ENCODE measurements at regions not wholly inside any gene's neighbourhood (a gene's known extent, or its start where the extent isn't known, plus 50 kb on each side); places are given as distances from the start of the nearest gene placed in this dataset.

GRCh38 chr3:194237110-194237509 is 101.2 kb downstream of the HES1 start:
- H3K4me2 ChIP-seq (ENCODE audit: insufficient read depth, insufficient read length, low read length) = no peak overlapping the region
- H2AFZ ChIP-seq (ENCODE audit: low read length) = no peak overlapping the region
- no peaks in the 10 kb centered on the region for H3K79me1 ChIP-seq (ENCODE audit: insufficient read depth, low read depth, low read length, poor library complexity, severe bottlenecking)
- no peaks in the 10 kb centered on the region for H3K23me2 ChIP-seq (ENCODE audit: insufficient read length, low read depth, low read length, poor library complexity, severe bottlenecking)
- H3K4me1 ChIP-seq (ENCODE audit: insufficient read depth, low read length) = peaks cover 1% of the 10 kb centered on the region; the same call in 1 of the 2 replicates
- H2BK120ac ChIP-seq (ENCODE audit: low read depth, low read length, poor library complexity, severe bottlenecking) = no peak overlapping the region
- H2BK12ac ChIP-seq (ENCODE audit: insufficient read length, low read depth, low read length) = no peak overlapping the region
- no peak for DNase-seq
- H3K27me3 Mint-ChIP-seq (ENCODE audit: low read depth) = no peaks in the 10 kb centered on the region
- no peaks in the 10 kb centered on the region for H4K20me1 ChIP-seq (ENCODE audit: control insufficient read depth, insufficient read depth, insufficient read length)
- no peak overlapping the region for H3K9ac ChIP-seq (ENCODE audit: extremely low read depth, insufficient read length, low read length)
- H3K9me3 Mint-ChIP-seq = no peaks in the 10 kb centered on the region
- H2BK15ac ChIP-seq (ENCODE audit: low read depth, low read length) = no peak overlapping the region
- H3K27ac ChIP-seq (ENCODE audit: insufficient read length, low read depth, low read length) = no peak overlapping the region
- no peaks in the 10 kb centered on the region for H3K27me3 ChIP-seq (ENCODE audit: insufficient read depth, low read length)
- no peak overlapping the region for H3K27ac Mint-ChIP-seq
- no peak overlapping the region for H3K23ac ChIP-seq (ENCODE audit: insufficient read length, low read depth, low read length)
- H3K14ac ChIP-seq (ENCODE audit: insufficient read depth, low read length) = no peak overlapping the region
- no CpG with 5 or more reads among the region's 5 CpGs for whole genome bisulfite sequencing (ENCODE audit: extremely low coverage, insufficient read length, low lambda C conversion rate)
- no peak overlapping the region for H3K4me3 Mint-ChIP-seq
- no peak overlapping the region for H2AK5ac ChIP-seq (ENCODE audit: insufficient read length, low read length)
- H3T11ph ChIP-seq (ENCODE audit: low read length) = no peak overlapping the region
- no peak overlapping the region for H4K8ac ChIP-seq (replicated peaks; ENCODE audit: insufficient read length, low read depth, low read length)
- H4K5ac ChIP-seq (ENCODE audit: insufficient read length, low read depth, low read length) = no peak overlapping the region
- no peaks in the 10 kb centered on the region; a peak in 1 of 7 replicates for H3K36me3 Mint-ChIP-seq (ENCODE audit: insufficient read depth in 1 of 3, low read depth in 3 of 3)
- H3K18ac ChIP-seq (ENCODE audit: insufficient read length, low read depth, low read length) = no peak overlapping the region
- no peaks in the 10 kb centered on the region for H3K79me2 ChIP-seq (ENCODE audit: insufficient read depth, low read length)
- H2BK20ac ChIP-seq (ENCODE audit: low read depth, low read length, poor library complexity, severe bottlenecking) = no peak overlapping the region
- no peak for TF ChIP-seq CTCF (conservative IDR thresholded peaks at IDR 0.05)
- no peaks in the 10 kb centered on the region for H3K9me3 ChIP-seq (ENCODE audit: control insufficient read depth, low read depth, low read length)
- H2BK5ac ChIP-seq (ENCODE audit: insufficient read length, low read length) = no peak overlapping the region
- no peak overlapping the region for H3K56ac ChIP-seq (ENCODE audit: insufficient read length, low read depth, low read length)
- H3K4me1 Mint-ChIP-seq = peaks cover 5% of the 10 kb centered on the region in 2 experiments
- no peak overlapping the region for H3K4ac ChIP-seq (ENCODE audit: low read depth, low read length)
- H4K91ac ChIP-seq (ENCODE audit: insufficient read length, low read depth, low read length) = no peak overlapping the region

Measured in H9 (cell line).